HepG2 (cell line): ENCODE measurements at regions not wholly inside any gene's neighbourhood (a gene's known extent, or its start where the extent isn't known, plus 50 kb on each side); places are given as distances from the start of the nearest gene placed in this dataset.

Experiments
- ATAC-seq: fragments of 200-7000 bp; cut with Tn5 transposase; 3 replicates; pipeline ENCODE4 v1.9.1; 2020; ENCODE audit warnings: mild to moderate bottlenecking, moderate library complexity
- BruUV-seq: library from RNA; stranded (reverse); fragments of 400-500 nt; replicated peaks from 2 replicates; lab custom pipeline; 2021; lab: Mats Ljungman, UMichigan
- CTCF ChIA-PET: fragments of 300-600 bp; formaldehyde crosslinking; extraction: SDS; loops from one replicate; lab custom pipeline; 2021; ENCODE audit warnings: low total read pairs, inconsistent platforms, low intra/inter-chr PET ratio; lab: Yijun Ruan, JAX
- POLR2A ChIA-PET: fragments of 350-600 bp; sonication (Branson Sonifier 250); formaldehyde crosslinking; loops from one replicate; lab custom pipeline; 2020; ENCODE audit warnings: antibody characterized with exemption, inconsistent platforms; lab: Yijun Ruan, JAX
- DNase-seq: peaks from one replicate; pipeline ENCODE4 v3.0.0-alpha.2; 2015; ENCODE audit warnings: low spot score
- FAIRE-seq: peaks from 3 replicates; lab custom pipeline; 2011; peaks lifted over from hg19 to GRCh38; lab: Jason Lieb, UNC
- H2AFZ ChIP-seq: one replicate; pipeline ENCODE4 v1.6.1; 2011; ENCODE audit warnings: low read length, inconsistent platforms
- H3K27ac ChIP-seq: fragments of 300-600 bp; 3 replicates; pipeline ENCODE4 v1.8.0; 2011; ENCODE audit warnings: mixed run types, mild to moderate bottlenecking, mixed read lengths, low read length, inconsistent platforms; ENCODE audit not compliant: insufficient read depth; ENCODE audit errors: extremely low read length
- H3K27me3 ChIP-seq, 2 experiments: fragments of 200-600 bp in 1 of 2; 2 replicates in 1 of 2; 3 replicates in 1 of 2; pipeline versions ENCODE4 v1.6.0 to v1.8.0; 2011; ENCODE audit warnings: low read length in 2 of 2, mild to moderate bottlenecking in 2 of 2, moderate library complexity in 2 of 2, inconsistent platforms in 1 of 2; ENCODE audit not compliant: insufficient read depth in 2 of 2, control insufficient read depth in 1 of 2
- H3K36me3 ChIP-seq, 2 experiments: fragments of 200-600 bp in 1 of 2; replicated peaks in 1 of 2; 2 replicates in 1 of 2; 3 replicates in 1 of 2; pipeline versions ENCODE4 v1.5.1 to v1.8.0; 2011; ENCODE audit warnings: low read length in 2 of 2, inconsistent platforms in 1 of 2; ENCODE audit not compliant: insufficient read depth in 2 of 2, control insufficient read depth in 1 of 2
- H3K4me1 ChIP-seq: 2 replicates; pipeline ENCODE4 v1.5.1; 2012; ENCODE audit warnings: low read length, inconsistent platforms; ENCODE audit not compliant: insufficient read depth
- H3K4me2 ChIP-seq: 2 replicates; pipeline ENCODE4 v1.6.0; 2011; ENCODE audit warnings: low read depth, low read length, inconsistent platforms
- H3K4me3 ChIP-seq, 3 experiments: fragments of 200-600 bp in 1 of 3; sonication (generic), shearing (Covaris generic) in 1 of 3; replicated peaks in 1 of 3; 2 replicates each; pipeline ENCODE4 v1.5.1; 2011 to 2016; ENCODE audit warnings: low read length in 3 of 3, inconsistent platforms in 2 of 3, low read depth in 2 of 3, mild to moderate bottlenecking in 2 of 3, control low read depth in 1 of 3, mixed read lengths in 1 of 3; ENCODE audit not compliant: insufficient read depth in 1 of 3
- H3K79me2 ChIP-seq: one replicate; pipeline ENCODE4 v1.6.1; 2011; ENCODE audit warnings: low read length, inconsistent platforms; ENCODE audit not compliant: insufficient read depth
- H3K9ac ChIP-seq: 2 replicates; pipeline ENCODE4 v1.6.0; 2011; ENCODE audit warnings: mild to moderate bottlenecking, low read depth, low read length, inconsistent platforms; ENCODE audit not compliant: insufficient read depth
- H3K9me3 ChIP-seq: 2 replicates; pipeline ENCODE4 v1.5.1; 2012; ENCODE audit warnings: mild to moderate bottlenecking, low read length
- H4K20me1 ChIP-seq: 2 replicates; pipeline ENCODE4 v1.6.0; 2011; ENCODE audit warnings: inconsistent platforms, mild to moderate bottlenecking, low read length, moderate library complexity; ENCODE audit not compliant: insufficient read depth
- GTF3A ChIP-seq: sonication (generic); formaldehyde crosslinking; conservative IDR thresholded peaks from 2 replicates; pipeline ENCODE4 v1.4.0; 2020; ENCODE audit warnings: mild to moderate bottlenecking, missing genetic modification reagents
- HNRNPL ChIP-seq: fragments of 200-400 bp; formaldehyde crosslinking; IDR thresholded peaks from 2 replicates; pipeline ENCODE4 v1.6.1; 2017; ENCODE audit warnings: mild to moderate bottlenecking, low read depth, low read length
- LCORL ChIP-seq, 2 experiments: fragments of 450-650 bp in 1 of 2; sonication (generic) in 1 of 2; formaldehyde crosslinking in 1 of 2; IDR thresholded peaks; 2 replicates each; pipeline versions ENCODE4 v1.5.0 to v1.6.1; 2017 to 2020; ENCODE audit warnings: antibody characterized with exemption in 1 of 2, missing genetic modification reagents in 1 of 2
- MEIS2 ChIP-seq: sonication (generic); formaldehyde crosslinking; IDR thresholded peaks from 2 replicates; pipeline ENCODE4 v1.9.0; 2021; ENCODE audit warnings: mild to moderate bottlenecking, missing genetic modification reagents
- NR2F1 ChIP-seq, 2 experiments: fragments of 450-650 bp in 1 of 2; formaldehyde crosslinking in 1 of 2; IDR thresholded peaks; 2 replicates each; pipeline versions ENCODE4 v1.5.0 to v1.6.1; 2016 to 2020; ENCODE audit warnings: mild to moderate bottlenecking in 1 of 2, missing compliant biosample characterization in 1 of 2, missing genetic modification reagents in 1 of 2, moderate library complexity in 1 of 2
- PHF8 ChIP-seq: sonication (generic); formaldehyde crosslinking; IDR thresholded peaks from 2 replicates; pipeline ENCODE4 v1.5.0; 2020; ENCODE audit warnings: missing genetic modification reagents
- RFXAP ChIP-seq: sonication (generic); formaldehyde crosslinking; IDR thresholded peaks from 2 replicates; pipeline ENCODE4 v1.4.0; 2020; ENCODE audit warnings: missing genetic modification reagents, borderline replicate concordance
- SIN3B ChIP-seq: fragments of 150-350 bp; IDR thresholded peaks from 2 replicates; pipeline ENCODE4 v1.6.1; 2014; ENCODE audit warnings: low read length
- TAF15 ChIP-seq: fragments of 200-400 bp; formaldehyde crosslinking; IDR thresholded peaks from one replicate; pipeline ENCODE4 v1.6.1; 2018; ENCODE audit warnings: mild to moderate bottlenecking, low read depth, low read length; ENCODE audit not compliant: poor library complexity, severe bottlenecking
- TARDBP ChIP-seq: sonication (generic); formaldehyde crosslinking; IDR thresholded peaks from 2 replicates; pipeline ENCODE4 v1.8.0; 2022; ENCODE audit warnings: mild to moderate bottlenecking, missing genetic modification reagents
- TOPORS ChIP-seq: sonication (generic); formaldehyde crosslinking; IDR thresholded peaks from 2 replicates; pipeline ENCODE4 v1.8.0; 2023; ENCODE audit warnings: mild to moderate bottlenecking, missing genetic modification reagents
- TRIM24 ChIP-seq: sonication (generic); formaldehyde crosslinking; IDR thresholded peaks from 2 replicates; pipeline ENCODE4 v1.8.0; 2022; ENCODE audit warnings: mild to moderate bottlenecking, missing genetic modification reagents
- ZFAT ChIP-seq: sonication (generic); formaldehyde crosslinking; conservative IDR thresholded peaks from 2 replicates; pipeline ENCODE4 v1.8.1; 2023; ENCODE audit warnings: missing genetic modification reagents, inconsistent platforms
- ZKSCAN8 ChIP-seq: IDR thresholded peaks from 2 replicates; pipeline ENCODE4 v1.6.1; 2016; ENCODE audit warnings: borderline replicate concordance, missing genetic modification reagents, missing compliant biosample characterization
- ZNF460 ChIP-seq: sonication (generic); formaldehyde crosslinking; IDR thresholded peaks from 2 replicates; pipeline ENCODE4 v1.5.1; 2020; ENCODE audit warnings: missing genetic modification reagents, mild to moderate bottlenecking, borderline replicate concordance
- ZNF572 ChIP-seq: sonication (generic); formaldehyde crosslinking; IDR thresholded peaks from 2 replicates; pipeline ENCODE4 v1.5.1; 2020; ENCODE audit warnings: mild to moderate bottlenecking, missing genetic modification reagents
- ZNF816 ChIP-seq: sonication (generic); formaldehyde crosslinking; IDR thresholded peaks from 2 replicates; pipeline ENCODE4 v1.8.0; 2022; ENCODE audit warnings: missing genetic modification reagents, mild to moderate bottlenecking, borderline replicate concordance
- WGBS: methylation state at CpG from one replicate; pipeline ENCODE4 v1.1.6; 2017; ENCODE audit warnings: low lambda C conversion rate; 5-methylcytosine and 5-hydroxymethylcytosine counted together
- in situ Hi-C: cut with HindIII; loops from 2 replicates; pipeline ENCODE4 v1.10.0; 2017; ENCODE audit warnings: low pct_unique_long_range_greater_than_20kb; ENCODE audit not compliant: extremely low pct_ligation_motif_present
- intact Hi-C: fragments of 100-400 bp; cut with micrococcal nuclease; formaldehyde crosslinking; loops from one replicate; pipeline ENCODE4 v1.10.0; 2022; ENCODE audit not compliant: unreplicated experiment
- TF ChIP-seq, protein P1 (sequence below): sonication (generic); formaldehyde crosslinking; IDR thresholded peaks from 2 replicates; pipeline ENCODE4 v1.4.0; 2020; ENCODE audit warnings: missing genetic modification reagents
- TF ChIP-seq, protein P2 (sequence below): sonication (generic); formaldehyde crosslinking; IDR thresholded peaks from 2 replicates; pipeline ENCODE4 v1.5.0; 2020; ENCODE audit warnings: missing genetic modification reagents

DNA sequence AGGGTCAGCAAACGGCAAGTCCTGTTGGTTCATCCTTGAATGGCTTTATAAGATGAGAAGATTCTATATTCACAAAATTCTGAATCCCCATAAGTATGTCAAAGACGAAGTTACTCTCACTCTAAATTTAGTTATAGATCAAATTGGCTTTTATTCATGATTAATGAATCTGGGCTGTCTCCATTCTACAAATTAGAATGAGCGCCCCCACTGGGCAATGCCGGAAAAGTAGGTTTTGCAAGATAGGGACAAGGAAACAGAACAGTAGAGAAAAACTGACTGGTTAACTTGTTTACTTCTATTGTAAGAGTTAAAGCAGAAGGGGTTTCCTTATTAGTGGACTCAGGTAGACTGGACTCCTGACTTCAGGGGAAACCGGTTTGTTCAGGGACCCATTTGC, 100.3 kb downstream of the F11 start:
- in situ Hi-C loops (no loop called here), intact Hi-C loops (no loop called here)
- Histone ChIP-seq H4K20me1 (no peaks in the 10 kb centered on the region), H3K9ac (no peak overlapping the region), H3K36me3 (no peaks in the 10 kb centered on the region), H3K27me3 (0 out of 5 replicates have a peak, but pooled peaks cover 0 to 3% of the 10 kb centered on the region in 2 experiments), H3K4me3 (no peak overlapping the region), H3K79me2 (no peaks in the 10 kb centered on the region), H2AFZ (no peak overlapping the region), H3K27ac (no peak overlapping the region), H3K4me1 (no peaks in the 10 kb centered on the region), H3K4me2 (no peak overlapping the region), H3K9me3 (peaks cover 14% of the 10 kb centered on the region)
- TF ChIP-seq TRIM24 (no peak), GTF3A (no peak), TAF15 (no peak), ZKSCAN8 (CRISPR knock-in tag) (no peak), SIN3B (no peak), RFXAP (no peak), TOPORS (CRISPR knock-in tag) (no peak), ZFAT (no peak), PHF8 (CRISPR knock-in tag) (no peak), MEIS2 (no peak), TARDBP (CRISPR knock-in tag) (no peak), ZNF572 (CRISPR knock-in tag) (no peak), LCORL (IDR thresholded peaks at IDR 0.05) (no peak), LCORL (CRISPR knock-in tag; IDR thresholded peaks at IDR 0.05) (no peak), NR2F1 (CRISPR knock-in tag; IDR thresholded peaks at IDR 0.05) (no peak), ZNF816 (CRISPR knock-in tag) (no peak), ZNF460 (CRISPR knock-in tag) (no peak), HNRNPL (no peak)
- TF ChIP-seq, protein P1, sequence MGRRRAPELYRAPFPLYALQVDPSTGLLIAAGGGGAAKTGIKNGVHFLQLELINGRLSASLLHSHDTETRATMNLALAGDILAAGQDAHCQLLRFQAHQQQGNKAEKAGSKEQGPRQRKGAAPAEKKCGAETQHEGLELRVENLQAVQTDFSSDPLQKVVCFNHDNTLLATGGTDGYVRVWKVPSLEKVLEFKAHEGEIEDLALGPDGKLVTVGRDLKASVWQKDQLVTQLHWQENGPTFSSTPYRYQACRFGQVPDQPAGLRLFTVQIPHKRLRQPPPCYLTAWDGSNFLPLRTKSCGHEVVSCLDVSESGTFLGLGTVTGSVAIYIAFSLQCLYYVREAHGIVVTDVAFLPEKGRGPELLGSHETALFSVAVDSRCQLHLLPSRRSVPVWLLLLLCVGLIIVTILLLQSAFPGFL (CRISPR knock-in tag), result no peak
- TF ChIP-seq, protein P2, sequence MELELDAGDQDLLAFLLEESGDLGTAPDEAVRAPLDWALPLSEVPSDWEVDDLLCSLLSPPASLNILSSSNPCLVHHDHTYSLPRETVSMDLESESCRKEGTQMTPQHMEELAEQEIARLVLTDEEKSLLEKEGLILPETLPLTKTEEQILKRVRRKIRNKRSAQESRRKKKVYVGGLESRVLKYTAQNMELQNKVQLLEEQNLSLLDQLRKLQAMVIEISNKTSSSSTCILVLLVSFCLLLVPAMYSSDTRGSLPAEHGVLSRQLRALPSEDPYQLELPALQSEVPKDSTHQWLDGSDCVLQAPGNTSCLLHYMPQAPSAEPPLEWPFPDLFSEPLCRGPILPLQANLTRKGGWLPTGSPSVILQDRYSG, result no peak
- no peak for ATAC-seq
- BruUV-seq, result no TSS peak
- ChIA-PET CTCF (no interaction called here), POLR2A (no interaction called here)
- no peak for FAIRE-seq
- no peak for DNase-seq
- WGBS, result 25% methylated on average over 5 of the region's 5 CpGs
